Brain pericyte (primary cell): ENCODE measurements at regions not wholly inside any gene's neighbourhood (a gene's known extent, or its start where the extent isn't known, plus 50 kb on each side); places are given as distances from the start of the nearest gene placed in this dataset.

ENCODE experiments used
- DNase-seq: peaks from one replicate; pipeline ENCODE4 v3.0.0-alpha.2; 2012; ENCODE audit warnings: low read depth, low spot score

DNA sequence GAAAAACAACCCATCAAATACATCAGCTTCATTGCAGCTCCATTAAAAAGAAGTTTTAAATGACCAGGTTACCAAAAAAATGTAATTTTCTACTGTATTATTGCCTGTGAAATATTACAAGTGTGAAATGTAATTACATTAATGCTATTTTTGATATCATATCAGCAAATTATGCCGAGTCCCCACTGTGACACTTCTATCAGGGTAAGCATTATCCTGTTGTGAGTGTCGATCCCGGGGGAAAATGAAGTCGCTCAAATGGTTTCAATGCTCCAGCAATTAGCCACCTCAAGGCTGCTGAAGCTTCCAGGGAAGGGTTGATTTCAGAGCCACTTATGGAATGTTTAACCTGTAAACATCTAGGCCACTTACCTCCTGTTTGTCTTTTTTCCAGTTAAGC, 70.4 kb downstream of the RCN1 start:
- DNase-seq = no peak

DNA sequence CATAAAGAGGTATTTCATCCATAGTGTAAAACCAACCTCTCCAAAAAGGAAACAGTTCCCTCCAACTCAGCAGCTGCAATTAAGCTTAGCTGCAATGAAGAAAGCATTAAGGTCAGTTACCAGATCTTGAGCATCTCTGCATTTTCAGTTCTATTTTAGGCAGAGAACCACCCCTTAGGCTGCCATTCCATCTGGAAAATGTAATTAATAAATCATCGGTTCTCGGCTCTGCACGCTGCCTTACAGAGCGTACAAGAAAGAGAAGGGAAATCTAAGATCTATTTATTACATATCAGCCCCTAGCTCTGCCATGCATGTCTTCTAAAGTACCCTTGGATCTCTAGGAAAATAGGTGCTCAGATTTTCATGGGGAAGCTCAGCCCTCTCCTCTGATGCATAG, 71.5 kb downstream of the RCN1 start:
- no peak for DNase-seq

DNA sequence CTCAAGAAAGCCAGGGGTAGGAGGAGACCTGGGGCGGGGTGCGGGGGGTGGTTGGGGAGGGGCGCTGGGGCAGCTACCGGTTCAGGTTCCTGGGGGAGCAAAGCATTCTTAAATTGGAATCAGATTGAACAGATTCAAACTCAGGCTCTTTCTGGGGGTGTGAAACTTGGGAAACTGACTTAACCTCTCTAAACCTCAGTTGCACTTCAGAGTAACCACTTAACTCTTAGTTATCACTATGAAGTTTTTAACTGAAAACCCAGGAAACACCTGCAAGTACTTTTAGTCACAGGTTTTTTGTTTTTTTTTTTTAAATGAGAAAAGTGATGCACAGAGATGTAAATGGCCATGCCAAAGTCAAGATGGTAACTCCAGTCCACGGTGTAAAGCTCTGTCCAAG, 72.0 kb downstream of the RCN1 start:
- DNase-seq = no peak

DNA sequence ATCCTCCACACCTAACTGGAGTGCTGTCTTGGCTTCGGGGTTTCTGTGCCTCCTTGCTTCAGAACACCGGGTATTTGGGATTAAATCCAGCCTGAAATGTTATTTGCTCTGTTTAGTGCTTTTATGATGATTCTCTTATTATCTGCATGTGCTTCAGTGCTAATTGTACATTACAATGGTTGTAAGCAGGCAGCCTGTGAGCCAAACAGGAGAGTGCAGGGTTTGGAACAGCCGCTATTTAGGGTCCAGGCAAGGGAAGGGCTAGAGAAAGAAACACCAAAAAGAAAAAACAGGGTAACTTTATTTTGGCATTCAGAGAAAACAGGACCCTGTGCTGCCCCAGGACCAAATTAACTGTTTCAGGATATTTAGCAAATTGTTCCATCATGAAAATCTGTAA, 72.7 kb downstream of the RCN1 start:
- no peak for DNase-seq

DNA sequence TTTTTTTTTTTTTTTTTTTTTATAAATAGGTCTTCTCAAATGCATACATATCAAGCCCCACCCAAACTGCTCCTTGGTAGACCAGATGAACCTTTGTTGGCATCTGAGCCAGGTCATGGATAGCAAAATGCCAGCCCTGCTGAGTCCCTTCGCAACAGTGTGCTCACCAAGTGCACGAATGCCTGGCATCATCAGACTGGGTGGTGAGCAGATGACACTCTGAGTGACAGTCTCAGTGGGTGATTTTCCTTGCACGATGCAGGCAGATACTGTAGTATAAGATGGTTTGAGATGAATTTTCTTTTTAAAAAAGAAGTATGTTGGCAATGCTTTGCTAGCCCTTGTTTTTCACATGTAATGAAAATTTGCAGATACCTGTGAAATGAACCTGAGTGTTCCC, 74.0 kb downstream of the RCN1 start:
- no peak for DNase-seq

DNA sequence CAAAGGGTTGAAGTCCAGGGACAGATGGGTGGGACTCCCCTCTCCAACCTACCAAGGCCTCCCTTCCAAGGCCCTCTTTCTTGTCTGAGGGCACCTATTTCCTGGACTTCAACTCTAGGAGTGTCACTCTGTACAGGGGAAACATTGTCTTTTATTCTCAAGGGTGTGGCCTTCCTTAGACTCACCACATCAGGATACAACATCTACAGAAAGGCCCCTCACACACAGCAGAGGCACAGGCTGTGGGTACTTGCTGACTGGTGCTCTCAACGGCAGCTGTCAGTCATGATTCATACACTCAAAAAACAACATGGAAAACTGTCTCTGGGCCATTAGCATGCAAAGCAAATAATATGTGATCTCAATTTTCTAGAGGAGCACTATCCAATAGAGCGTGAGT, 78.0 kb downstream of the RCN1 start:
- no peak for DNase-seq

DNA sequence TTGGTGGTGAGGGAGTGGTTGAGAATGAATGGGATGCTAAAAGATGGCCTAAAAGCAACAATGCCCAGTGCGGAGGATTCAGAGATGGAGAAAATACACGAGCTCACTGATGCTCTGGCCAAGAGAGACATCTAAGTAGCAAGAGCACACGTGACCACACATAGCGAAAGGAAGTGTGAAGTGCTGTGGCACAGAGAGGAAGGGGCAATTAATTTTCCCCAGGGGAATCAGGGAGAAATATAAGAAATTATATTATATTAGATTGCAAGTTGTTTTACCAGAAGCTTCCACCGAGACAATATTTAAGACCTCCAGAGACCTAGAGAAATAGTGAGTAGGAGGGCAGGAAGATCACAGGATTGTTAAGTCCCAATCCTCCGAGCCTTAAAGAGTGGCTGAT, 80.6 kb downstream of the RCN1 start:
- no peak for DNase-seq

DNA sequence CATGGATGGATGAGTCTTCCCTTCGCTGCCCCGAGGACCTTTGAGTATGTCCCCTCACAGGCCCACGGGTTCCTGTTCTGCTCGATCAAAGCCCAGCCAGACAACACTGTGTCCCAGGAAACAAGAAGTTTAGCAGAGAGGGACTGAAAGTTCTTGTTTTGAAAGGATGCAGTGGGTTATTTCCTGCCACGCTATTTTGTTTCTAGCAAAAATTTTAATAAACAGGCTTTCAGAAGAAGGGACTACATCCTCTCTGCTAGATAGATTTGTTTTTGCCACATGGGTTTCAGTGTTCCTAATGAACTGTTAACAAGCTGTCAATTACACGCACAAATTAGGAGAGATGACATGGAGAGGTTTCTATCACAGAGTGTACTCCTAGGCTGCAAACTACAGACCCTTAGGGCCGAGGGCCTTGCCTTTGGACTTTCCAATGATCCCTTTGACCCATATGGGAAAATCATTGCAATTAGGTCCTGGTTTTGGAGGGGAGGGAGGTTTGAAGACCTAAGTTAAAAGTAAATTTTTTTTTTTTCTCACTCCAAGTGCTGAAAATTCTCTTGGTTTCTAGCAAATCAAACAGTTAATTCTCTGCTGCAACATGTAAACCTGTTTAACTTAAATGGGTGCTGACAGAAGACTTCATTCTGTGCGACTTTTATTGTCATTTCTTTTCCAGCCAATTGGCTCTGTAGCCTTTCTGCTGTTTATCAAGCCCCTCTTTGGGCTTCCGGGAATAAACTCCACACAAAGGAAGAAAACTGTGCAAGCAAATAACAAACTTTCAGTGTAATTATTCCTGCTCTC, 81.4 kb downstream of the RCN1 start:
- no peak for DNase-seq

DNA sequence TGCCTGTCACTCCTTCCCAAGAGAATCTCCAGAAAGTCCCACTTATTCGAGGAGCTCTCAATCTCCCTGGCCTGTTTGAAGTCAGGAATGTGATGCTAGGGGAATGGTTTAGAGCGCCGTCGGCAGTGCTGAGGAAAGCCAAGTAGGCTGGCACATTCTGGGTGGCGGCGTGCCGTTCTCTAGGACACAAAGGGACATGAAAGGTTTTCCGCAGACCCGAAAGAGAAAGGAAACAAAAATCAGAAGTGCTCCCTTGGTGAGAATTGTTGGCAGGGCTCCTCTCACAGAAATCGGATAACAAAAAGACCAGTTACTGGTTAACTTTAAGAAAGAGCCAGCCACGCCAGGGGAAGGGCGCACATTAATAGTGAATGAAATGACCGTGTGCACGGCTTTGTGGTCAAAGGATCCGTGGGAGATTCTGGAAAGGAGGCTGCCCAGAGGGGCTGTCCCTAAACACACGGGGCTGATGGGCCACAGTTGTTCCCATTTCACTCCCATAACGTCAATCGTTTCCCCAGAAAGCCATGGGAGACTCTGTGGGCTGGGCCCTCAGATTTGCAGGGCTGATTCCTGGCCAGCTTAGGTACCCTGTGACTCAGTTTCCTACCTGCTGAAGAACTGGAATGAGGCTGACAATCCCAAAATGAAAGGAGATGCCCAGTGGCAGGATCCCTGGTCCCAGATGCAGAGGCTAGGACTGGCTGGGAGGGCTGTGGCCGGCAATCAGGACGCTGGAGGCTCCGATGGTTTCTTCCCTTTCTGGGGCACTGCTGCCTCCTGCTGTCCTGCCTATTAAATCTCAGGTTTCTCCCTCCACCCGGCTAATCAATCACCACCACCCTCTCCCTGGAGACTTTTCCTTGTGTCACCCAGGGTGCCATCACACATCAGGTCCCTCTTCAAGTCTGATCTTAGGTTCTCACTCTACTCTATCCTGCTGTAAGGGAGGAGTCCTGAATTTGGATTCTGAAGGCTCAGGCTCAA, 82.3 kb downstream of the RCN1 start:
- no peak for DNase-seq

DNA sequence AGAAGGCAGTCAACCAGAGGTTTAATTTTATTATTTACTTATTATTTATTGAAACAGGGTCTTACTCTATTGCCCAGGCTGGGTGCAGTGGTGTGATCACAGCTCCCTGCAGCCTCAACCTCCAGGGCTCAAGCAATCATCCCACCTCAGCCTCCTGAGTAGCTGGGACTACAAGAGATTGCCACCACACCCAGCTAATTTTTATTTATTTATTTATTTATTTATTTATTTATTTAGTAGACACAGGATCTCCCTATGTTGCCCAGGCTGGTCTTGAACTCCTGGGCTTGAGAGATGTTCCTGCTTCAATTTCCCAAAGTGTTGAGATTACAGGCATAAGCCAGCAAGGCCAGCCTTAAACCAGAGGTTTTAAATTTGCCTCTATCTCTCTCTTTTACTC, 83.1 kb downstream of the RCN1 start:
- DNase-seq = no peak

DNA sequence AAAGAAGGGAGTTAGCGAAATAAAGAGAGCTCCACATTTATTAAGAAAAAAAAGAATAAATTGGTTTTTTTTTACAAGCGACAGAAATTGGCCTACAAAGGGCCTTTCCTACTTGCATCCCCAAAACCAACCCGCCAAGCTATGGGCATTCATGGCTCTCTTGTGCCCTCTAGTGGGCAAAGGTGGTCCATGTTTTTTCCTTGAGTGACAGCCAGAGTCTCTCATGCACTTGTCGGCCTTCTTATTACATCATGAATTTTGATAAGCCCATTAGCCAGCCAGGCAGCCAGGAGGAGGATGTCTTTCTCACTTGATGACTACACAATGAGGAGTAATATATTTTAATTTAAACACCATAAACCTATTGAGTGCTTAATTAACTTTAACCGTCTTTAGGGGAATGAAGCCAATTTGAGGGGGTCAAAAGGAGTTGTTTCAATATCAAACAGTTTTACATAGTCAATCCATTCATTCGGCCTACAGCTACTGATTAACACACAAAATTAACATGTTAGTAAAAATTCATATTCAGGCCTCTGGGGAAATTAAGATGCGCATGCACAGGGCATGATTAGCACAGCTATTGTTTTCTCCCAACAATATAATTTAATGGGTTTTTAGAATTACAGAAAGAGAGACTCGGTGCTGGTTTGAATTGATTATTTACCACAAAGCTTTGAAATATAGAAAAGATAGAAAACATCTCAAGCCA, 85.5 kb downstream of the RCN1 start:
- DNase-seq = peak; percentile 74

DNA sequence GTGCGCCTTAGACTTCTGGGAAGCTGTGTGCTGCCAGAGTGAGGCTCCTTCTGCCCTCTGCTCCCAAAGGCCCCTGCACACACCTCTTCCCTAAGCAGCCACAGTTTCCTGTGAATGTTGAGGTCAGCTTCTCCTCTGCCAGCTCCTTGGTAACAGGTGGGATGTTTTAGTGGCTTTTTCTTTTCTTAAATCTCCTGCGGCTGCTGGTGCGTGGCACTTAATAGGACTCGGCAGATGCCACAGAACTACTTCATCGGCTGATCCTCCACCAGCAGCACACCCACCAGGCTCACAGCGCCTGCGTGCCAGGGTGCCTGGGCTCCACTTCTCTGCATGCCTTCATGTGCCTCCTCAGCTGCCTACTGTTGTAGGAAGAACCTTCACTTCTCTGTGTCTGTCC, 87.8 kb downstream of the RCN1 start:
- DNase-seq = no peak

DNA sequence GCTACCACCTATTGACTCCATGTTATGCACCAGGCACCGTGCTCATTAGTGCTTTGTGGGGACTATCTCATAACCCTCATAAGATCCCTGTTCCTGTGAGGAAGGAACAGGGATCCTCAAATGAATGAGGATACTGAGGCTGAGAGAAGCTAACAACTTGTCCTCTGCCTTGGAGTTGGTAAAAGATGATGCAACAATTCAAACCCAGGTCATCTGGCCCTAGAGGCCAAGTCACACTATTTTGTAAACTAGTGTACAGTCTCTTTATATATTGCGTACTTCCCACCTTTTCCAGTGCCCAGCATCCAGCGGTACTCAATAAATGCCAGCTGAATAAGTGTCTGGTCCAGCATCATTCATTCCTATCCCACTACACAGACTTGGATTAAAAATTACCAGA, 92.6 kb downstream of the RCN1 start:
- DNase-seq = no peak

DNA sequence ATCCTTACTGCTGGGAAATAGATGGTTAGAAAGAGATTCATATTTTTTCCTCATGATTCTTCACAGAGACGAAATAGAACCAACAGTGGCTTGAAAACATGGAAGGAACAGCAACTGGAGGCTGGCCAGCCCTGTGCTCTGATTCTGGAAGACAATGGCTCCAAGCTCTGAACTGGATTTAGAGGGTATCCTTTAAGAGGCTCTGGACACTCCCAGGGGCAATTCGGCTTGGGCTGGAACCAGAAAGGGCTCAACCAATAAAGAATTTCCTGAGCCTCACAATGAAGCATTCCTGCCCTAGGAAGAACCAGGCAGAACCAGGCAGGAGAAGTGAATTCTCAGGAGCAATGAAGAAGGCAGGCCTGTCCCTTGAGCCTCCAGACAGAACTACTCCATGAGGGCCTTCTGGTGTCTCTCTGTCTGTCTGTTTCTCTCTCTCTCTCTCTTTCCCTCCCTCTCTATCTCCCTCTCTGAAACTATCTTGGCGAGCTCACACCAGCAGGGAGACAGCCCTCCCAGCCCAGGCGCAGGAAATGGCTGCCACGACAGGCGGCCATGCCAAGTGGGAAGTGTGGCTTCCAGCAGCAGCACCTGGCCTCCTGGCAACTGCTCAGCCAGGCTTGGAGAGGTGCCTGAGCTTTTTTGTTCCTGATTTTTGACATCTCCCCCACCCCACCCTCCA, 93.3 kb downstream of the RCN1 start:
- DNase-seq = no peak

DNA sequence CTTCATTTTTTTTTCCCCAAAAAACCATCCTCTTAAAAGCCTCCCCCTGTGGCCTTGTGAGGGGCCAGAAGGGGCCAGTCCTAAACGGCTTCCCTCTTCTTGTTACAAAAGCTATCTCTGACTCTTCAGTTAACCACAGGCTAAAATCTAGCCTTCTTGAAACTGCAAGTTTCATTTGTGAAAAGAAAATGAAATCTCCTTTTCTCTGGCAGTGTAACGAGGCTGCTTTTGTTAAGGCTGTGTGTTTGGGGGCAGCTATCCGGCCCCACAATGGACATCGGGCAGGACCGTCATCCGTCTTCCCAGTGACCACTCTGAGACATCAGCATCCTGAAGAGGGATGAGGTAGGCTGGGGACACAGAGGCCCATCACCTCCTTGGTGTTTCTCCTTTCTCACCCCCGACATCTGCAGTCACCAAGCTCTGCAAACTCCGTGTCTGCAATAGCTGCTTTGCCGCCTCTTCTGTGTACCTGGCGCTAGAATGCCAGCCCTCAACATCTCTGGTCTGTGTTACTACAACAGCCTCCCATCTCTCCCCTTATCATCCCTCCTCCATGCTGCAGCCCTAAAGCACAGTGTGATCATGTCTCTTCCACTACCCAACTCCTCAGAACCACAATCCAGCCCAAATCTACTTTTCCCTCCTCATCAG, 94.0 kb downstream of the RCN1 start:
- DNase-seq = no peak

DNA sequence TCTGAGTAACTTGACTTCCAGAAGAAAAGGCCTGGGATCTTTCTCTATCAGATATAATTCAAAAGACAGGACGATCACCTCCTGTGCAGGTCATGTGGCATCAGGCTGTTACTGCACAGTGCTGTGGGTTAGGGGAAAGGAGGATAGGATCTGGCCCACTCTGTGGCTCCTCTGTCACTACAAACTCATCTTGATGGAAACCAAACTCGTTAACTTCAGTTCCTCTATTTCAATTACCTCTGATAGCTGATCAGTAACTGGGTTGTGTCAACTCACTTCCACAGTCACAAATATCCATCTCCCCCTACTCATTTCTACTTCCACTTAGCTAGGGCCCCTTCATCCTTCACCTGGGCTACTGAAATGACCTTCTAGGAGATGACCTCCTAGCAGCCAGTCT, 95.2 kb downstream of the RCN1 start:
- DNase-seq = no peak

DNA sequence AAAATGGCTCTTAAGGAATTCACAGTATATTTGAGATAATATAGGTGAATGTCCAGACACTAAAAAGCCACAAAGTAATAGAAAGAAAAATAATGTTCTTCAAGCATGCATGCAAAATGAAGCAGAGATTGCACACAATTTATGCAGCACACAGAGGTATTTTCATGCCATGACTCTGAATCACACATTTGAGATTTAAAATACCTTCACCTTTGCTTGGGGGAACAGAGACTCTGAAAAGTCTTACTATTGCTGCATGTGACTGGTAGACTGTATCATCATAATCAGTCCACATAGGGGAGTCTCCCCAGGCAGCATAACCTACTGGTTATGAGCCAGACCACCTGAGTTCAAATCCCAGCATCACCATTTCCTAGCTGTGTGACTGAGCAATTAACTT, 96.2 kb downstream of the RCN1 start:
- DNase-seq = no peak

DNA sequence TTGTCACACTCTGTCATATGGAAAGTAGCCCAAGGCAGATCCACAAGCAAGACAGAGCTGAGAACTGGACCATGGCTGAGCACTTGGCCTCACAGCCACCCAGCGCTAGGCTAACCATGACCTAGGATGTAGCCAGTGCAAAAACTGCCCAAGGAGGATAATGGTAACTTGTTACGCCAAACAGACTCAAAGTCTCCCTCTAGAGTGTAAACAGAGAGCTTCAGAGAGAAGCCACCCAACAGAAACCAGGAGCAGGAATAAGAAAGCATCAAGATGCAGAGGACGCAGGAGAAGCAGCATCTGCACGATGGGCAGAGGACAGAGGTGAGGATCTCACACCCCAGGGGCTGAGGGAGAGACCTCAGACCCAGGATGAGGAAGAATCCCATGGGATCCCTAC, 97.9 kb downstream of the RCN1 start:
- no peak for DNase-seq

DNA sequence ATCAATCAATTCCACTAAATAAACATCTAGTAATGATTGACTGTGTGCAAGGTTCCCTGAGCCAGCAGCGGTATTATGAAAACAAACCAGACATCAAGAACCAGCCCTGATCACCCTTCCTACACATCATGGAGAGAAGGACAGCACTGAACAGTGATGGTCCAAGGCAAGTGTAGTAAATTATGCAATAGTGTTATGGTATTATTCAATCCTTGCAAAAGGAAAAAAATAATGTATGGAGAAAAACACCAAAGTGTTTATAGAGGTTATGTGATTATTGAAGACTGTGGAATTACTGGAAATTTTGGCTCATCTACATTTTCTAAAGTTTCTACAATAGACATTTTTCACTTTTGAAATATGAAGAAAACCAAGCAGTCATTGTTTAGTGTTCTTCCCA, 105.3 kb downstream of the RCN1 start:
- no peak for DNase-seq

DNA sequence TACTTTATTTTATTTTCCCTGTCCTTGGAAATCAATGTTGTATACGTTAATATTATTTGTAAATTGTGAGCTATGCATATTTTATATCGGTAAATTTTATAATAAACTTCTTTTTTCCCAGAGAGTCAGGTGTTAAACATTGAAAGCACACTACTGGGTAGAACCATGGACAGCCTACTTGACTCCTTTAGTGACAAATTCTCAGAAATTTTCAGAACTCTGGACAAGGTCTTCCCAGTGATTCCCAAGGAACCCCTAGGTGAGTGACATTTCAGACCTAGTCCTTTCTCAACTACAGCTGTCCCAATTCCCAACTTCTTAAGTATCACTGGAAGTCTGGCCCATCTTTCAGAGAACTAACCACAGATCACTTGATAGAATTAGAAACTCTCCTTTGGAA, 107.2 kb downstream of the RCN1 start:
- no peak for DNase-seq
